Neuronal stem cell (in vitro differentiated cells): ENCODE measurements at regions not wholly inside any gene's neighbourhood (a gene's known extent, or its start where the extent isn't known, plus 50 kb on each side); places are given as distances from the start of the nearest gene placed in this dataset.

ENCODE experiments used
- DNase-seq: peaks from one replicate; pipeline ENCODE4 v3.0.0-alpha.2; 2013; ENCODE audit warnings: low spot score
- H2AFZ ChIP-seq: one replicate; pipeline ENCODE4 v1.6.1; 2013; ENCODE audit warnings: mild to moderate bottlenecking, low read length, inconsistent platforms
- H2AK5ac ChIP-seq: 2 replicates; pipeline ENCODE4 v1.6.1; 2013; ENCODE audit warnings: low read depth, mild to moderate bottlenecking, inconsistent platforms, low read length, moderate library complexity, mixed read lengths
- H2BK120ac ChIP-seq: 2 replicates; pipeline ENCODE4 v1.6.1; 2013; ENCODE audit warnings: low read depth, mild to moderate bottlenecking, inconsistent platforms, low read length, moderate library complexity, mixed read lengths
- H2BK12ac ChIP-seq: one replicate; pipeline ENCODE4 v1.6.1; 2013; ENCODE audit warnings: low read length, inconsistent platforms
- H2BK15ac ChIP-seq: 2 replicates; pipeline ENCODE4 v1.6.1; 2013; ENCODE audit warnings: mild to moderate bottlenecking, low read length, inconsistent platforms, mixed read lengths
- H2BK5ac ChIP-seq: one replicate; pipeline ENCODE4 v1.6.1; 2013; ENCODE audit warnings: inconsistent platforms, mild to moderate bottlenecking, low read length, moderate library complexity
- H3K14ac ChIP-seq: one replicate; pipeline ENCODE4 v1.6.1; 2013; ENCODE audit warnings: low read length, inconsistent platforms
- H3K18ac ChIP-seq: 2 replicates; pipeline ENCODE4 v1.6.1; 2013; ENCODE audit warnings: low read length, inconsistent platforms
- H3K23ac ChIP-seq: 2 replicates; pipeline ENCODE4 v1.6.1; 2013; ENCODE audit warnings: low read depth, mild to moderate bottlenecking, mixed read lengths, low read length, inconsistent platforms; ENCODE audit not compliant: poor library complexity
- H3K27ac ChIP-seq: replicated peaks from 3 replicates; pipeline ENCODE4 v1.5.1; 2013; ENCODE audit warnings: low read length, inconsistent platforms
- H3K27me3 ChIP-seq, 3 experiments: 2 replicates each; pipeline ENCODE4 v1.6.1; 2013; ENCODE audit warnings: low read length in 3 of 3, mild to moderate bottlenecking in 2 of 3, inconsistent platforms in 1 of 3, low read depth in 1 of 3, mixed read lengths in 1 of 3, moderate library complexity in 1 of 3; ENCODE audit not compliant: control insufficient read depth in 3 of 3, insufficient read depth in 3 of 3
- H3K36me3 ChIP-seq, 2 donors: replicated peaks in 1 of 2; 2 replicates each; pipeline ENCODE4 v1.6.1; 2013; ENCODE audit warnings: low read length in 2 of 2; ENCODE audit not compliant: control insufficient read depth in 2 of 2, insufficient read depth in 2 of 2
- H3K4ac ChIP-seq: 2 replicates; pipeline ENCODE4 v1.6.1; 2013; ENCODE audit warnings: inconsistent platforms, mild to moderate bottlenecking, low read length, moderate library complexity
- H3K4me1 ChIP-seq, 2 donors: 1 replicate in 1 of 2; 2 replicates in 1 of 2; pipeline ENCODE4 v1.6.1; 2013; ENCODE audit warnings: low read length in 2 of 2, low read depth in 1 of 2; ENCODE audit not compliant: control insufficient read depth in 2 of 2, insufficient read depth in 1 of 2
- H3K4me2 ChIP-seq: one replicate; pipeline ENCODE4 v1.6.1; 2013; ENCODE audit warnings: mild to moderate bottlenecking, low read length, inconsistent platforms; ENCODE audit not compliant: insufficient read depth, poor library complexity, severe bottlenecking
- H3K4me3 ChIP-seq, 2 donors: 2 replicates each; pipeline ENCODE4 v1.5.1; 2013; ENCODE audit warnings: low read length in 2 of 2, mild to moderate bottlenecking in 2 of 2, inconsistent platforms in 1 of 2, moderate library complexity in 1 of 2
- H3K79me1 ChIP-seq: one replicate; pipeline ENCODE4 v1.6.1; 2013; ENCODE audit warnings: low read depth, mild to moderate bottlenecking, inconsistent platforms, low read length, moderate library complexity
- H3K9ac ChIP-seq: one replicate; pipeline ENCODE4 v1.6.1; 2013; ENCODE audit warnings: mild to moderate bottlenecking, low read depth, low read length, inconsistent platforms; ENCODE audit not compliant: poor library complexity
- H3K9me3 ChIP-seq, 2 donors: replicated peaks in 1 of 2; 2 replicates each; pipeline versions ENCODE3 to v1.6.1; 2013; ENCODE audit warnings: low read length in 2 of 2, mild to moderate bottlenecking in 2 of 2, inconsistent platforms in 1 of 2, low read depth in 1 of 2, mixed read lengths in 1 of 2, moderate library complexity in 1 of 2; ENCODE audit not compliant: control insufficient read depth in 2 of 2, insufficient read depth in 1 of 2
- H4K8ac ChIP-seq: one replicate; pipeline ENCODE4 v1.6.1; 2013; ENCODE audit warnings: low read depth, mild to moderate bottlenecking, inconsistent platforms, low read length, moderate library complexity
- H4K91ac ChIP-seq: one replicate; pipeline ENCODE4 v1.6.1; 2013; ENCODE audit warnings: low read length, low read depth, mild to moderate bottlenecking, inconsistent platforms; ENCODE audit not compliant: poor library complexity
- WGBS, 2 donors: extraction: QIAGEN DNeasy Blood & Tissue Kit; methylation state at CpG; one replicate each; pipeline ENCODE4 v1.1.7; 2013; ENCODE audit warnings: missing lambda C conversion rate in 2 of 2, mixed read lengths in 1 of 2; ENCODE audit not compliant: insufficient read length in 2 of 2, insufficient replicate concordance in 1 of 2; ENCODE audit errors: extremely low coverage in 2 of 2; 5-methylcytosine and 5-hydroxymethylcytosine counted together

DNA sequence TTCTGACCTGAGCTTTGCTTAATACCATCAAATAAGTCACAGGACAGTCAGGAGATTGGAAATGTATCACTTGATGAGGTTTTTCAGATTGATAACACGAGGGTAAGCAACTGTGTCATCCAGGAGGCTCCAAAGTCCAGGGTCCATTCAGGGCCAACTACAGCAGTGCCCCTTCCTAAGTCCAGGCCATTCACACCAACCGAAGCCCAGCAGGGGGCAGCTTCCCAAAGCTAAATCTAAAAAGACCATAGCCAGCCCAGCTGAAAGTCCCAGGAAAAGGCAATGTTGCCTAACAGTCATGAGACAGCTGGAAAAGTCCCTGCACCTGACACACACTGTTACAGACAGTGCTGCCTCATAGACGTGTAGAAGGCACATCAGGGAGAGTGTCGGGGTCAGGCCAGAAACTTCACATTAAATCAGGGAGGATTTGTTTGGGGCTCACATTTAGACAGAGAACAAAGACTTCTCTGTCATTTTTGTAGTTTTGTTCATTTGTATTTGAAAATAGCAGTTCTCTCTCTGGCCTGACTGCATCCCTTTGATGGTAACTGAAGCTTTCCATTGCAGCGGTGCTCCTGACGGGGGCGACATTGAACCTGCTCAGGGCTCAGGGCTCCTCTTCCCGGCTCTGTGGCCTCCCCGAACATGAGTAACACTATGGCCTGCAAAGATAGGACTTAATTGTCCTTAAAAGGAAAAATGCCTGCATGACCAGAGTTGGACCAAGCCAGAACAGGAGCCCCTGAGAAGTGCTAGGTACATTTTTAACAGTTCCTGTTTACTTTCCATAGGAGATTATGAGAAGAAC lies 200.4 kb downstream of the NRIP1 start:
- Histone ChIP-seq H4K91ac (no peak overlapping the region), H2BK120ac (no peak overlapping the region), H3K4ac (no peak overlapping the region), H3K4me2 (no peak overlapping the region), H3K18ac (no peak overlapping the region), H3K9ac (no peak overlapping the region), H2BK15ac (no peak overlapping the region), H3K27ac (no peak overlapping the region), H2BK12ac (no peak overlapping the region), H3K36me3 (no peaks in the 10 kb centered on the region), H2AFZ (no peak overlapping the region), H3K4me1 (peaks cover 6 to 18% of the 10 kb centered on the region in 2 donors), H2AK5ac (no peak overlapping the region), H3K4me3 (no peak overlapping the region), H3K14ac (no peak overlapping the region), H3K9me3 (peaks cover 2 to 5% of the 10 kb centered on the region in 2 donors), H3K27me3 (no peaks in the 10 kb centered on the region), H3K79me1 (no peaks in the 10 kb centered on the region), H4K8ac (no peak overlapping the region), H3K23ac (no peak overlapping the region), H2BK5ac (no peak overlapping the region)
- no CpG with 5 or more reads among the region's 9 CpGs for WGBS, 2 donors
- peak; percentile 54 for DNase-seq

DNA sequence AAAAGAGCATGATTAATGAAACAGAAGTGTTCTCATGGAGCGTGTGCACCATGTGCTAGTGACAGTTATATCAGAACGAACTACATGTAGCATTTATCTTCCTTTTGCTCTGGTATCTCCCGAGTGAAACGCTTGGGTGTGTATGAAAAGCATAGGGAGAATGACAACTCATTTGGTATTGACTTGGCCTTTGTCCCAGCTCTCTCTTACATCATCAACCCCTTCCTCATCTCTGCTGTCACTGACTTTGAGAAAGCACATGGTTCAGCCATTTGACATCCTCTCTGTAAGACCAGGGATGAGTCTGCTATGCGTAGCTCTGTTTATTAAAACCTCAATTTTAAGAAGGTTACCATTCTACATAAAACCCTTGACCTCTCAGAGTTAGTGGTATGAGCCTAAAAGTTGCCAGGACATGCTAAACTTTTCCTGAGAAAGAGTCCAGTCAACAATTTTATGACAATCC lies 201.0 kb downstream of the NRIP1 start:
- peaks cover 4 to 12% of the 10 kb centered on the region in 2 donors for H3K4me1 ChIP-seq
- H3K27ac ChIP-seq, result no peak overlapping the region
- no peak overlapping the region for H3K4me2 ChIP-seq
- H4K91ac ChIP-seq, result no peak overlapping the region
- H3K9me3 ChIP-seq, result peaks cover 2 to 5% of the 10 kb centered on the region in 2 donors
- H3K14ac ChIP-seq, result no peak overlapping the region
- H4K8ac ChIP-seq, result no peak overlapping the region
- no peak overlapping the region for H2AFZ ChIP-seq
- H3K18ac ChIP-seq, result no peak overlapping the region
- H3K36me3 ChIP-seq, result no peaks in the 10 kb centered on the region
- no peak overlapping the region for H3K23ac ChIP-seq
- WGBS, 2 donors, result no CpG with 5 or more reads among the region's 5 CpGs
- no peak overlapping the region for H3K4ac ChIP-seq
- no peak overlapping the region for H2BK15ac ChIP-seq
- no peak overlapping the region for H2AK5ac ChIP-seq
- no peak overlapping the region for H2BK12ac ChIP-seq
- H3K9ac ChIP-seq, result no peak overlapping the region
- no peaks in the 10 kb centered on the region for H3K27me3 ChIP-seq
- no peaks in the 10 kb centered on the region for H3K79me1 ChIP-seq
- no peak for DNase-seq
- H3K4me3 ChIP-seq, result no peak overlapping the region
- no peak overlapping the region for H2BK120ac ChIP-seq
- no peak overlapping the region for H2BK5ac ChIP-seq

DNA sequence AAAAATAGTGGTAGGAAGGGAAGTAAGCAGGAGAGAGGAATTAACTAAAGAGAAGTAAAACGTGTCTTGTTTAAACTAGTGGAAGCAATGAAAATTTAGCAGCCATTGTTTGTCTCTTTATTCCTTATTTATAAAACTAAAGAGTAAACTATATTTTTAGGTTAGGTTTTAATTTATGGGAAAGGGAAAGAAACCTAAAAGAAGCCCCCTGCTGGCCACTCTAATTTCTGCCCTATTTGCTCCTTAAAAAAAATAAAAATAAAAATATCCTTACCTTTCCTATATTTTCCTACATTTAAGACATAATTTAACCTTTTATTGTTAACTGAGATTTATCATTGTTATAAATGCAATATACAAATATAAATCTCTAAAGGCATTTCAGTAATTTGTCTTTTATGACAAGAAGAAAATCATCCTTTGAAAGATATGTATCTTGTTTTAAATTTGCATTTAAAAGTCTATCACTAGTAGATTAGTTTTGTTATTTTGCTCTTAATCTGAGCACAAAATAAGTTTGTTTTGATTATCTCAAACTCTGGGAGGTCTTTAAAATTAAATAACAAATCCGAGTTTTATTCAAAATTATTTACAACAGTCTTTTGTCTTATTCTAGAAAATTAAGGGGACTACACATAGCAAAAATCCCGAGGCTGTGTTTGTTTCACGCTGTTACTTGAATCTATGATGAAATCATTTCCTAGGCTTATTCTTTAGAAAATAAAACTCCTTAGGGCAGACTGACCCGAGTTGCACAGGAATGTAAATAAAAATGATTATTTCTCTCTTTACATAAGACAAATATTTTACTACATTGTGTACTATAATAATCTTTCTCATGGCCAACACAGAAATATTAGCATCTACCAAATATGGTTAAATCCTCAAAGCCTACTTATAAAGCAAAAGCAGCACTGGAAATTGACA lies 201.7 kb downstream of the NRIP1 start:
- no peak overlapping the region for H4K8ac ChIP-seq
- no peak overlapping the region for H2BK15ac ChIP-seq
- no peak overlapping the region for H3K4me3 ChIP-seq
- no peak overlapping the region for H2BK5ac ChIP-seq
- WGBS, 2 donors, result no CpG with 5 or more reads among the region's 5 CpGs
- no peak overlapping the region for H2AFZ ChIP-seq
- no peak overlapping the region for H3K4me2 ChIP-seq
- H3K9me3 ChIP-seq, result peaks cover 2 to 5% of the 10 kb centered on the region in 2 donors
- H3K18ac ChIP-seq, result no peak overlapping the region
- no peaks in the 10 kb centered on the region for H3K36me3 ChIP-seq
- H3K4ac ChIP-seq, result no peak overlapping the region
- DNase-seq, result no peak
- H3K23ac ChIP-seq, result no peak overlapping the region
- no peak overlapping the region for H2BK12ac ChIP-seq
- H2BK120ac ChIP-seq, result no peak overlapping the region
- H2AK5ac ChIP-seq, result no peak overlapping the region
- peaks cover 3 to 7% of the 10 kb centered on the region in 2 donors for H3K4me1 ChIP-seq
- H4K91ac ChIP-seq, result no peak overlapping the region
- H3K27me3 ChIP-seq, result no peaks in the 10 kb centered on the region
- H3K79me1 ChIP-seq, result no peaks in the 10 kb centered on the region
- no peak overlapping the region for H3K9ac ChIP-seq
- no peak overlapping the region for H3K27ac ChIP-seq
- H3K14ac ChIP-seq, result no peak overlapping the region

DNA sequence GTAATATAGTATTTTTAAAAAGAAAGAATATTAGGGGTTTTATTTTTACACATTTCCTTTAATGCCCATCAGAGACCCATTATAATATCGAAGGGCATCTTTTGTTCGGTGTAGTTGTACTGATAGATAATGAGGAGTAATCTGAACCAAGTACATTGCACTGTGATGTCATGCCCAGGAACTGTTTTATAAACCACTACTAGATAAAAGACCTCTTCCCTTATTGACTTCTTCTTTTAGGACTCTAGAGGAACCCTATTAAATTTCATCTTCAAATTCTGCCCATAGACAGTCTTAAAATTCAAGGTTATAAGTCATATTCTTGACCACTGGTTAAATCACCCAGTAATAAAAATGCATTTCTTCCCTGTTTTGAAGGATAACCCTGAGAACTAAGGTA lies 206.5 kb downstream of the NRIP1 start:
- H2BK15ac ChIP-seq, result no peak overlapping the region
- no peaks in the 10 kb centered on the region for H3K79me1 ChIP-seq
- no peak overlapping the region for H3K27ac ChIP-seq
- no peak for DNase-seq
- peaks cover 2 to 5% of the 10 kb centered on the region in 2 donors for H3K9me3 ChIP-seq
- H3K4me1 ChIP-seq, result peaks cover 4 to 6% of the 10 kb centered on the region in 2 donors
- no peak overlapping the region for H2AK5ac ChIP-seq
- no peaks in the 10 kb centered on the region for H3K27me3 ChIP-seq
- no peak overlapping the region for H2BK5ac ChIP-seq
- no peak overlapping the region for H4K8ac ChIP-seq
- H3K4ac ChIP-seq, result no peak overlapping the region
- H2BK12ac ChIP-seq, result no peak overlapping the region
- no peak overlapping the region for H3K14ac ChIP-seq
- H3K4me2 ChIP-seq, result no peak overlapping the region
- H2AFZ ChIP-seq, result no peak overlapping the region
- H3K23ac ChIP-seq, result no peak overlapping the region
- H3K9ac ChIP-seq, result no peak overlapping the region
- no peak overlapping the region for H3K18ac ChIP-seq
- WGBS, 2 donors, result no CpG with 5 or more reads among the region's 2 CpGs
- H3K36me3 ChIP-seq, result no peaks in the 10 kb centered on the region
- no peak overlapping the region for H4K91ac ChIP-seq
- H2BK120ac ChIP-seq, result no peak overlapping the region
- no peak overlapping the region for H3K4me3 ChIP-seq
